MM.1S (cell line): ENCODE measurements at regions not wholly inside any gene's neighbourhood (a gene's known extent, or its start where the extent isn't known, plus 50 kb on each side); places are given as distances from the start of the nearest gene placed in this dataset.

Experiments
- EZH2 ChIP-seq: fragments of 300-600 bp; sonication (generic); optimal IDR thresholded peaks from 2 replicates; pipeline ENCODE3; 2017; ENCODE audit warnings: low read depth, mild to moderate bottlenecking, antibody characterized with exemption, low read length, mixed read lengths
- EZH2phosphoT487 ChIP-seq: fragments of 300-600 bp; sonication (generic); IDR thresholded peaks from 2 replicates; pipeline ENCODE4 v1.6.1; 2018; ENCODE audit warnings: antibody characterized with exemption, low read length
- TF ChIP-seq, protein P1 (sequence below): fragments of 300-600 bp; sonication (generic); IDR thresholded peaks from 2 replicates; pipeline ENCODE4 v1.5.1; 2016; ENCODE audit warnings: antibody characterized with exemption, low read length, mixed read lengths

DNA sequence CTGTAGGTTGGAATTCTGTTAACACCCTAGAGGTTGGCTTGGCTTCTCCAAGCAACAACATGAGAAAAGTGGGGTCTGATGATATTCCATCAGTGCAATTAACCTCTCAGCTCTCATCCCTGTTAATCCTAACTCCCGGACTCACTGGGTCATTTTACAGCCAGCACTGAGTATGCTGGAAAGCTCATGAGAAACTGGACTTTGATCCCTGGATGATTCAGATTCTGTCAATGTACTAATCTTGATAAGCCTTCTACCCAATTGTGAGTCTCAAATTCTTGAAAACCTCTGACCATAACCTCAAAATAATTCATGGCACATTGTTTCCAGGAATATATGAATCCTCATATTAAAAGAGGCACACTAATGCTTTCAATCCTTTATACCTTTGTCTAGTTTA lies 244.3 kb upstream of the DCAF8L1 start:
- TF ChIP-seq, protein P1, sequence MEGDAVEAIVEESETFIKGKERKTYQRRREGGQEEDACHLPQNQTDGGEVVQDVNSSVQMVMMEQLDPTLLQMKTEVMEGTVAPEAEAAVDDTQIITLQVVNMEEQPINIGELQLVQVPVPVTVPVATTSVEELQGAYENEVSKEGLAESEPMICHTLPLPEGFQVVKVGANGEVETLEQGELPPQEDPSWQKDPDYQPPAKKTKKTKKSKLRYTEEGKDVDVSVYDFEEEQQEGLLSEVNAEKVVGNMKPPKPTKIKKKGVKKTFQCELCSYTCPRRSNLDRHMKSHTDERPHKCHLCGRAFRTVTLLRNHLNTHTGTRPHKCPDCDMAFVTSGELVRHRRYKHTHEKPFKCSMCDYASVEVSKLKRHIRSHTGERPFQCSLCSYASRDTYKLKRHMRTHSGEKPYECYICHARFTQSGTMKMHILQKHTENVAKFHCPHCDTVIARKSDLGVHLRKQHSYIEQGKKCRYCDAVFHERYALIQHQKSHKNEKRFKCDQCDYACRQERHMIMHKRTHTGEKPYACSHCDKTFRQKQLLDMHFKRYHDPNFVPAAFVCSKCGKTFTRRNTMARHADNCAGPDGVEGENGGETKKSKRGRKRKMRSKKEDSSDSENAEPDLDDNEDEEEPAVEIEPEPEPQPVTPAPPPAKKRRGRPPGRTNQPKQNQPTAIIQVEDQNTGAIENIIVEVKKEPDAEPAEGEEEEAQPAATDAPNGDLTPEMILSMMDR = no peak
- TF ChIP-seq EZH2 = no peak
- no peak for TF ChIP-seq EZH2phosphoT487
